GM21381 (cell line): ENCODE measurements at regions not wholly inside any gene's neighbourhood (a gene's known extent, or its start where the extent isn't known, plus 50 kb on each side); places are given as distances from the start of the nearest gene placed in this dataset.
"Not testable (repeated sequence)": the region's sequence is repeated elsewhere in the genome, so short reads cannot be mapped to it uniquely, and the experiment has no call there.

ENCODE experiments used
- ATAC-seq: cut with Tn5 transposase; IDR thresholded peaks from one replicate; pipeline ENCODE4 v1.9.1; 2021; ENCODE audit warnings: mild to moderate bottlenecking, moderate library complexity; ENCODE audit not compliant: unreplicated experiment

DNA sequence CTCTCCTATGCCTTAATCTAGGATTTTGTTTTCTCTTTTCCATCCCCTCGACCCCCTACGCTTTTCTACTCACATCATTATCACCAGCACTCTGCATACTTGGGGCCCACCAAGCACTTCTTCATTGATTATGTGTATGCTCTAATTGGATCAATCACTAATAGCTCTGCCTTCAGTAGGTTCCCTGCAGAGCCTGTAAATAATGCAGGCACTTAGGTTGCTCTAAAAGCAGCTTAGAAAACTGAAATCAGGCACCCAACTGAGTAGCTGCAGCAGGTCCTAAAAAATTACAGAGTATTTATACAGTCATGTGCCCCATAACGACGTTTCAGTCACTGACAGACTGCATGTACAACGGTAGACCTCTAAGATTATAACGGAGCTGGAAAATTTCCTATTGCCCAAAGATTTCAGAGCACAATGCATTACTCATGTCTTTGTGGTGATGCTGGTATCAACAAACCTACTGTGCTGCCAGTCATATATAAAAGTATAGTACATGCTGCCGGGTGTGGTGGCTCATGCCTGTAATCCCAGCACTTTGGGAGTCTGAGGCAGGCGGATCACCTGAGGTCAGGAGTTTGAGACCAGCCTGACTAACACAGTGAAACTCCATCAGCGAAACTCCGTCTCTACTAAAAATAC is 280.4 kb downstream of the HS3ST3B1 start:
- ATAC-seq: no peak

DNA sequence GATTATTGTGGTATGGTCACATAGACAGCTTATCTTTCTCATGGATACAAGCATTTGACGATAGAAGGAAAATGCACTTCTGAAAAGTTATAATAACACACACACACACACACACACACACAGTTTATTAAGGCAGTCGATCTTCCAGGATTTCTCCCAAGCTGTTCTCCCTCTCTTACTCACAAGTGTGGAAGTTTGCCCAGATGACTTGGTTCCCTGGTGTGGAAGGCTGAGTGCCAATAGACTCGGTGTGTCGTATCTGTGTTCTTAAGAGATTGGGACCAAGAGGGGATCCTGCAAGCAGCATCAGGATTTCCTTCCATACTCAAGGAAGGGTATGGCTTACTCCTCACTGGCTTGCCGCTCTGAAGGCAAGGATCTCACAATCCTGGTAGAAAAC is 279.6 kb downstream of the HS3ST3B1 start:
- no peak for ATAC-seq

DNA sequence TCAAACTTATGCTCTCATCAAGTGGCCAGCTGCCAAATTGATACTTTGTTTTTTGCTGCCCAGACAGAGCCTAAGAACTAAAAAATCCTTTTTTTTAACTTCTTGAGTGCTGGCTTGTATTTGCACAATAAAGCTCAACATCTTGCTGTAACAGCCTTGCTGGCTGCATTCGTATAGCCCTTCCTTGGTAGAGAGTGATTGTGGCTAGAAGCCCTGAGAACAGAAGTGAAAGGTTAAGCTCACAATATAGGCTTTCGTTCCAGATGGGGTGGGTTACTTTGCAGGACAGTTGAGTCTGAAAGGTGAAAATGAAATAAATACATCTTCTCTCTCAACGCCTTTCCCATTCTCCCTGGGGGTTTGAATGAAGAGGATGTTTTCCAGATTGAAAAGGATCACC is 278.8 kb downstream of the HS3ST3B1 start:
- ATAC-seq: no peak

DNA sequence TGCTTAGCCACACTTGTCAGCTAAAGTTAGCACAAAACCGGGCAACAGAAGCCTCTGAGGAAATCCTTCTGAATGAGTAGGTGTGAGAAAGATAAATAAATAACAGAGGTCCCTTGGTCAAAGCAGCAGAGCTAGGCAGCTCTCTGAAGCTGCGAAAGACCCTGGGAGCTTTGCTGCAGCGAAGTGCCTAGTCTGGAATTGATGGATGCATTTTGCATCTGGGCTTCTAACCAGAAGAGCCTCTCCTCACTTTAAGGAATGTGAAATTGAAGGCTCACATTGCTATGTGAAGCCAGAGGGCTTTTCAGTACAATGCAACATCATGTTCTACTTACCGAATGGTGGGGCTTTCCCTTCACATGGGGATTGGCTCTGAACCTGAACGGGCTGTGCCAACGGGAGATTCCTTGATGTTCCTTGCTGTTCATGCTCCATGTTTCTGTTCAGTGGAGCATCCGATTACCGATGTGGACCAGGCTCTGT is 274.6 kb downstream of the HS3ST3B1 start:
- no peak for ATAC-seq

DNA sequence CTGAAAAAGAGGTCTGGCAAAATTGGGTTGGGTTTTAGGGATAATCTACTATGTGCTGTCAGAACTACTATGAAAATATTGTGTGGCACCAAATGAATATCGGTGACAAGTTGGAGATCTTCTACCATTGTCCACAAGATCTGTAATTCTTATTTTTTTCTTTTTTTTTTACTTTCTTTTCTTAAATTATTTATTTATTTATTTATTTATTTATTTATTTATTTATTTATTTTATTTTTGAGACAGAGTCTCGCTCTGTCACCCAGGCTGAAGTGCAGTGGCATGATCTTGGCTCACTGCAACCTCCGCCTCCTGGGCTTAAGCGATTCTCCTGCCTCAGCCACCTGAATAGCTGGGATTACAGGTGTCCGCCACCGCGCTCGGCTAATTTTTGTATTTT is 259.4 kb downstream of the HS3ST3B1 start:
- ATAC-seq: not testable (repeated sequence)

DNA sequence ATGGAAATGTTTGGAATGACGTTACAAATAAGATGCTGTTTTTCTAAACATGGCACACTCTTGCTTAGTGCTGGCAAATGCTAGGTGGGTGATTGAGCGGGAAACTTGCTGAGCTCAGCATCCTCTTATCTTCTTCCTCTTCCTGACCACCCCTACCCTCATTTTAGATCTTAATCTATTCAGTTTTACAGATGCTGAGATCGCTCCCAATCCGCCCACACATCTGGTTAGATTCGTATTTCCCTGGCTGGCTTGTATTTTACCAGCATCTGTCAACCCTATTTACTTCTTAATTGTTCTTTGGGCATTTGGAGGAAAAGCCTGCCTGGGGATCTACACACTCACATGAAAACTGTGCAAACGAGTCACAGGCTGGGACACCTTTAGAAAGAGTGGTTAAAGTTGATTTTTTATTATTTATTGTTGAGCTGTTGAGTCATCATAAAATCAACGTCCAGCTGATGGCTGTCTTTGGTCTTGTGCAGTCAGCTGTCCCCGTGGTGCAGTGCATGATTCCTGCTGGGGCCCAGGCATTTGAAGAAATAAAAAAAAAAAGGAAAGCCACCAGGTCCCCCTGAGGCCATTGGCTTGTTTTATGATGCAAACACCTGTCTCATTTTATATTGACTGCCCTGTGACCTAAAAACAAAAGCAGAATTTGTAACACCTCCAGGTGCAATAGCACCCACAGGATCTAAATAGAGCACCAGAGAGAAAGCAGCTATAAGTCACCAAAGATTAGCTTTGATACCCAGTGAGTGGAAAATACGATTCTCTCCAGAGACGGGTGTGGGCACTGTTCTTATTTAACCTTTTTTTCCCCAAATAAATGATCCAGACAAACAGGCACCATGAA is 258.6 kb downstream of the HS3ST3B1 start:
- ATAC-seq: no peak

DNA sequence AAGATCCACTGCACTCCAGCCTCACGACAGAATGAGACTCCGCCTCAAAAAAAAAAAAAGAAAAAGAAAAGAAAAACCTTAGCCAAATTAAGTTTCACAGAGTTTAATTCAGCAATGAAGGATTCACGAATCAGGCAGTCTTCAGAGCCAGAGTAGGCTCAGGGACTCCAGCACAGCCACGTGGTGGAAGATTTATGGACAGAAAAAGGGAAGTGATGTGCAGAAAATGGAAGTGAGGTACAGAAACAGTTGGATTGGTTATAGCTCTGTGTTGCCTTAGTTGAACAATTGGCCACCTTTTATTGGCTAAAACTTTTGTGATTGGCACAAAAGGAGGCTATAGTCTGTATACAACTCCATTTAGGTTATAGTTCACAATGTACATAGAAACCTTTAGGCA is 256.6 kb downstream of the HS3ST3B1 start:
- ATAC-seq: no peak

DNA sequence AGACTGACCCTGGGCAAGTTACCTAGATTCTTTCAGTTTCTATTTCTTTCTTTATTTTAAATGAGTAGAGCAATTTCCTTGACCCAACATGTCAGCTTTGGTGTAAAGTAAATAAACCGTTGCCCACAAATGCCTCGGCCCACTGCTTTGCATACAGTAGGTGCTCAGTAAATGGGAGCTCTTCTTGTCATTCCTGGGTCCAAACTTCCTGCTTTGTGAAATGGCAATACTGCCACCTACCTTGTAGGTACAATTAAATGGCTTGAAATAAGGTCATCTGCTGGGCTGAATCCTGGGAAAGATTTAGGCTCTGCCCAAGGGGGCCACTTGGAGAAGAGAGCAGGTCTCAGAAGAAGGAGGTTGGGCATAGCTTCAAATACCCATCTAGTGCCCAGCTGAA is 253.0 kb downstream of the HS3ST3B1 start:
- no peak for ATAC-seq

DNA sequence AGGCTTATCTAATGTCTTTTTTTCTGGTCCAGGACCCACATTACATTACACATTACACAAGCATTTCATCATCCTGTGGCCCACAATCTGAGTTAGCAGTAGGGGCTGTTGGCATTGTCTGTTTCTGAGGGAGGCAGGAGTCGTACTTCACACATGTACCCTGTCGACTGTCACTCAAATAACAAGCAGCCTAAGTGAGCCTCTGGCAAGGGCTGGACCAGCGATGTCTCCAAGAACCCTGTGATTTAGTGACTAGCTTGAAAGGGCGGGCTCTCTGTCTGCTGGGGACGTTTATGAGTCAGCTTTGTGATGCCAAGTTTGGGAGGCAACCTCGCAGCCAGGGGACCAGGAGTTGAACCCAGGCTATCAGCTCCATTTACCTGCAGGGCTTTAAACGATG is 251.4 kb downstream of the HS3ST3B1 start:
- no peak for ATAC-seq

DNA sequence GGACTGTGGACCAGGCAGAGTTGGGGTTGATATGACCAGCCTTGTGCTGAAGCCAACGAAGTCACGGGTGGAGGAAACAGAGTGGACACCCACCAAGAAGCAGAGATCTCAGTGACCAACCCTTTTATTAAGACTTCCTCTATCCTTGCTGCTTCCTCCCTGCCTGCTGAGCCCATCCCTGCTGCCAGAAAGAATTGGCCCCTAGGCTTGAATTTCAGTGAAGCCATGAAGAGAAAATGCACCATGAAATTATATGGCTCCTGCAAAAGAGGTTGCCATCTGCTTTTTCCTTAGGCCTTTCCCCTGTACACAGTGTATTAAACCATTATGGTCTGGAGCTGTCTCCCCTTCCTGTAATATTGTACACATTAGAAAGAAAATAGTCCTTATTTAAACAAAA is 246.7 kb downstream of the HS3ST3B1 start:
- ATAC-seq: no peak

DNA sequence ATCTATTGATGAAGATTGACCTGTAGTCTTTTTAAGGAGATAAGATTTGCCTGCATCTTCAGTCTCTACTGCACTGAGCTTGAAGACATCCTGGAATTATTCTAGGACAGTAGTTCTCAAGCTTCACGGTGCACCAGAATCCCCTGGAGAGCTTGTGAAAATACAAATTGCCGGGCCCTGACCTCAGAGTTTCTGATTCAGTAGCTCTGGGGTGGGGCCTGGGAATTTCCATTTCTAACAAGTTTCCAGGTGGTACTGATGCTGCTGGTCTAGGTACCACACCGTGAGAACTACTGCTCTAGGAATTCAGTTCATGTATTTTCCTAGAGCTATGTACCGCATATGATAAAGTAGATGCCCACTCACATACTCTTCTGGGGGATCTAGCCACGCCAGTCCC is 246.1 kb downstream of the HS3ST3B1 start:
- ATAC-seq: no peak

DNA sequence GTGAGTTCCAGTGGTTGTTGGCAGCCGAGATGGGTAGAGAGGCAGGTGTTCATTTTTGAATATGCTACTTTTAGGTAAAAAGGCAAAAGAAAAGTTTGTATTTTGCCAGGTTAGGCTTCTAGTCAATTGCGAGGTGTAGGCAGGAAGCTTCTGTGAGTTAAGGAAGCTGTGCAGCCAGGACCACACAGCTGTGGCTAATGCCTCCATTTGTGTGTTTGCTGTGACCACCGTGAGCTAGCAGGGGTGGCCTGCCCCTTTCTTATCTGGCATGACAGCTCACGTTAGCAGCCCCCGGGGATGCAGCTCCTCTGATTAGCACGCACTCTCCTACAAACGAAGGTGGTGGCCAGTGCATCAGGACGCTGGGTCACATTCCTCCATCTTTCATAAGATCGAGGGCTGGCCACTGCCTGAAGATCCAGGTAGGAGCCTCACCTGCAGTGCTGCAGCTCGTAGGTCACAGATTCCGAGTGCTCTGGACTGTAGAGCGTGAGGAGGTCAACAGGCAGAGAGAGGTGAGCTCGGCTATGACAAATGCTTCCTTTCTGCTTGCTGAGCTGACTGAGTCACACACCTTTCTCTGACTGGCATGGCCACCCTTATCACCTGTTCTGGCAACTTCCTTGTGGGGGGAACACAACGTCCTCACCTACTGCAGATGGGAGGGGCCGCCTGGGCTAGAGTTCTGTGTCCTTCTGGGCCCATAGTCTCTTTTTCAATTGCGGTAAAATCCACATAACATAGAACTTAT is 244.4 kb downstream of the HS3ST3B1 start:
- no peak for ATAC-seq

DNA sequence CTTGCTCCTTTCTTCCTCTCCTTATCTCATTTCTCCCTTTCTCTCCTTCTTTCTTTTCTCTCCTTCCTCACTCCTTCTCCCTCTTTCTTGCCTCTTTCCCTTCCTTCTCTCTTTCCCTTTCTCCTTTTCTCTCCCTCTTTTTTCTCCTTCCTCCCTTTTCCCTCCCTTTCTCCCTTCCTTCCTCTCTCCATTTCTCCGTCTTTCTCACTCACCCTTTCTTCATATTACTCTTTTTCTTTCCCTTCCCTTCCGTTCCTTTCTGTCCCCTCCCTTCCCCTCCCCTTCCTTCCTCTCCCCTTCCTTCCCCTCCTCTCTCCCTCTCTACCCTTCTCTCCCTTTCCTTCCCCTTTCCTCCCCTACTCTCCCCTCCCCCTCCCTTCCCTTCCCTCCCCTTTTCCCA is 240.8 kb downstream of the HS3ST3B1 start:
- ATAC-seq: no peak

DNA sequence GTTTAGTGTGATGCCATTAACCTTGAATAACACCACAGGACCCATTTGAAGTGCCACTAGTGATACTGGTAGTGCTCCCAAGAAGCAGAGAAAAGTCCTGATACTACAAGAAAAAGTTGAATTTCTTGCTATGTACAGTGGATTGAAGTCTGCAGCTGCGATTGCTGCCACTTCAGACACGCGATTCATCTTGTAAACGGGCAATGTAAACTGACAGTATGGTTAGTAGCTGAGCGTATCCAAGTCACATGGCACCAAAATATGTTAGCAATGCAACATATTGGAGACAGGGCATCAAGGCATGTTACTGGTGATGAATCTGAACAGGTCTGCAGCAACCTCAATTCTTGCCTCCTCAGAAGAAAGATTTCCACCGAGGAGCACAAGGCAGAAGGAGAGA is 238.9 kb downstream of the HS3ST3B1 start:
- no peak for ATAC-seq

DNA sequence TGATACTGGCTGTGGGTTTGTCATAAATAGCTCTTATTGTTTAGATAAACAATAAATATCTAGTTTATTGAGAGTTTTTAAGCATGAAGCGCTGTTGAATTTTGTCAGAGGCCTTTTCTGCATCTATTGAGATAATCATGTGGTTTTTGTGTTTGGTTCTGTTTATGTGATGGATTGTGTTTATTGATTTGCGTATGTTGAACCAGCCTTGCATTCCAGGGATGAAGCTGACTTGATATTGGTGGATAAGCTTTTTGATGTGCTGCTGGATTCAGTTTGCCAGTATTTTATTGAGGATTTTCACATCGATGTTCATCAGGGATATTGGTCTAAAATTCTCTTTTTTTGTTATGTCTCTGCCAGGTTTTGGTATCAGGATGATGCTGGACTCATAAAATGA is 231.4 kb downstream of the HS3ST3B1 start:
- ATAC-seq: not testable (repeated sequence)

DNA sequence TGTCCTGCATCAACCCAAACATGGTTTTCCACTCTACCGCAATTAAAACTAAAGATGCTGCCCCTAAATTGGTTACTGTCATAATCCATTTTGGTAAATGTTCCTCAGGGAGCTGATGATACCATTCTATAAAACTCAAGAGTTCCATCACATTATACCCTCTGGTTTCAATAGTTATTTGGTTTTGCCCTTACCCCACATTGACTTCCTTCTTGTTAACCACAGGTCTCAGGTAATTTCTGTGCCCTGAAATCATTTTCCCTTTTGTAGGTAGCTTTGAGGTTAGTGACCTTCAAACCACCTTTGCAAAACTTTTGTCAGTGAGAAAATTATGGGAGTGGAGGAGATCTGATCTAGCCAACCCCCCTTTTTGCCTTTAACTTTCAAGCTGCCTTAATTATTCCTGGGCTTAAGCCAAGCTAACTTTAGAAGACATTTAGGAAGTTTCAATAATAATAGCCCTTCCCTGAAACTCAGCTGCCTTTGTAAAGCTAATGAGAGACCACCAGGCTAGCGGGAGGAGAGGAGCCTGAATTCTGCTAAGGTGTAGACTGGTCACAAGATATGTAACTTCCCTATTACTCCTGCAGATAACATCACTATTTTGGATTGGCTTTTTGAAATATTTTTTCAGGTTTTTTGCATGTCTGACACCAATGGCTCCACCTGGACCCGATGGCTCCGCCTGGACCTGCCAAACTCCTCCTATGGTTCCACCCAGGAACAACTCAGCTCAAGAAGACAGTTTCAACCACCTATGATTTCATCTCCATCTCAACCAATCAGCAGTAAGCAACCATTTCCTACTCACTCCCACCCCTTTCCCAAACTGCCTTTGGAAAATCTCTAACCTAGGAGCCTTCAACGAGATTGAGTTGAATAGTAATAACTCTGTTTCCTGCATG is 224.9 kb downstream of the HS3ST3B1 start:
- ATAC-seq: no peak

DNA sequence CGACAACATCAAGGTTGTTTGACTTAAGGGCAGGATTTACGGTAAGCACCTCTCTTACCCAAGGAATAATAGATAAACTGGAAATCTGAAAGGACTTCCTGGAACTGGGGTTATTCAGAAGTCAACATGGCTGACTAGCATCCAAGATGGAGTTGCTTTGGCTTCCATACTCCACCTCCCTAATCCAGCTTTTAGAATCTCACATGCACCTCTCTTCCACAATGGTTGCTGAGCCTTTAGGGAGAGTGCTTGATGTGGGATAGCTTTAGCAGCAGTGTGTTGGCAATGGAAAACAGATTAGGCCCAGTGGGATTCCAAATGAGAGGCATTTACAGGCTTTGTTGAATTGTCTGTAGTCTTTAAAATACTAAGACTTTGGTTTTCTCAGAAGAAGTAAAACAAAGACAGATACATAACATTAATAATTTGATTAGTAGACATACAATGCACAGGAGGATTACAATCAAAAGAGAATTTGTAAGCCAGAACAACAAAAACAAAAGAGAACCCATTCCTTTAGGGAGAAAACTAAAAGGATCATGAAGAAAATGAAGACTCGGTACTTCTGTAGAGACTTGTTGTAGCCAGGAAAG is 222.0 kb downstream of the HS3ST3B1 start:
- no peak for ATAC-seq

DNA sequence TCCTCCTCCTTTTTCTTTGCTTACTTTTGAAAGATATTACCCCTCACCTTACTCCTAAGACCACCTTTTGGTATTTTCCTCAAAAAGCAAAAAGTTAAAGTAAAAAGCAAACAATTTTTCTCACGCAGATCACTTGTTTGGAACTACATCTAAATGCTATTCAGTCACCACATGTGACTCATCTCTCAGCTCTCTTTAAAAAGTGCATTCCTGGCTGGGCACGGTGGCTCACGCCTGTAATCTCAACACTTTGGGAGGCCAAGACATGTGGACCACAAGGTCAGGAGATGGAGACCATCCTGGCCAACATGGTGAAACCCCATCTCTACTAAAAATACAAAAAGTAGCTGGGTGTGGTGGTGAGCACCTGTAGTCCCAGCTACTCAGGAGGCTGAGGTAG is 218.0 kb downstream of the HS3ST3B1 start:
- ATAC-seq: not testable (repeated sequence)

DNA sequence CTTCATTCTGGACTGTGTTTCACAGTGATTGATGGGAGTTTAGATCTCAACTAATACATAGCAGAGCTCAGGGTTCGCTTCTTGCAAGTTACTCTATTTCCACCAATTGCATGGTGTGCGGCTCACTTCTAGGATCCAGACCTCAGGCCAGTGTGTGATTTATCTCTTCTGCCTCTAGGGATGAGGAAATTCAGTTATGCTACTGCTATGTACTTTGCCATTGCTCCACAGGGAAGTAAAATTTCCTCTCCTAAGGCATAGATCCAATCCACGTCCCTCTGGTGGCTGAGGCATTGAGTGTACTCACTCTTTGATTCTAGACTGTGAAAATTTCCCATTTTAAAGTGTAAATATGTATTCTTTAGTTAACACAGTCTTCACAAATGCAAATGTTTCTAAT is 214.1 kb downstream of the HS3ST3B1 start:
- ATAC-seq: no peak

DNA sequence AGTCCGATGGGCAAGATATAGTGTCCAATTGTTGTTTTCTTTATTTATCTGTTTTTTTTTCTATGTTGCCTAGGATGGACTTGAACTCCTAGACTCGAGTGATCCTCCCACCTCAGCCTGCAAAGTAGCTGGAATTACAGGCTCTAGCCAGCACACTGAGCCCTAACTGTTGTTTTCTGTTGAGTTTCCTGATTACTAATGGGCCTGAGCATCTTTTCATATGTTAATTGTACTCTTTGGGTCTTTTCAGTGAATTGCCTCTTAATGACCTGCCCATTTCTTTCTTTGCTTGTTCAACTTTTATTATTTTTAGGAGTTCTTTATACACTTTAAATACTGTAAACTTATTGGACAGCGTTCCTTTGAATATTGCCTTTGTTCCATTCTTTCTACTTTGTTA is 213.0 kb downstream of the HS3ST3B1 start:
- no peak for ATAC-seq
